ENCODE measurements at regions not wholly inside any gene's neighbourhood (a gene's known extent, or its start where the extent isn't known, plus 50 kb on each side); places are given as distances from the start of the nearest gene placed in this dataset.

DNA sequence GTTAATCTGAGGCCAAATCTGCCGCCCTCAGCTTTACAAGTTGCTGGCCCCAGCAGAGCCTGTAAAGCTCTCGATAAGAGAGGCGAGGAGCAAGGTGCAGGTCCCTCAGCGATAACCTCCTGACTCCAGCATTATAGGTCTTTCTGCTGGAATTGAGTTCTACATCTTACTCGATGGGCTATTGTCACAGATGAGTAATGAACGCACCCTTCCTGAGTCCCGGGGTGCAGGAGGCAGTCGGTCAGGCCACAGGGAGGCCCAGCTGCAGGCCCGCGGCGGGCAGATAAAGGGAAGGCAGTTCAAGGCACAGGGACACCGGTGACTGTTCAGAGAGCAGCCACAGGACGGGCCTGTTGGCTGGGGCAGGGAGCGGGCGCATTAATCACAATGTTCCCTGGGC is 157.6 kb upstream of the OBI1 start:
- TF ChIP-seq, protein P1, sequence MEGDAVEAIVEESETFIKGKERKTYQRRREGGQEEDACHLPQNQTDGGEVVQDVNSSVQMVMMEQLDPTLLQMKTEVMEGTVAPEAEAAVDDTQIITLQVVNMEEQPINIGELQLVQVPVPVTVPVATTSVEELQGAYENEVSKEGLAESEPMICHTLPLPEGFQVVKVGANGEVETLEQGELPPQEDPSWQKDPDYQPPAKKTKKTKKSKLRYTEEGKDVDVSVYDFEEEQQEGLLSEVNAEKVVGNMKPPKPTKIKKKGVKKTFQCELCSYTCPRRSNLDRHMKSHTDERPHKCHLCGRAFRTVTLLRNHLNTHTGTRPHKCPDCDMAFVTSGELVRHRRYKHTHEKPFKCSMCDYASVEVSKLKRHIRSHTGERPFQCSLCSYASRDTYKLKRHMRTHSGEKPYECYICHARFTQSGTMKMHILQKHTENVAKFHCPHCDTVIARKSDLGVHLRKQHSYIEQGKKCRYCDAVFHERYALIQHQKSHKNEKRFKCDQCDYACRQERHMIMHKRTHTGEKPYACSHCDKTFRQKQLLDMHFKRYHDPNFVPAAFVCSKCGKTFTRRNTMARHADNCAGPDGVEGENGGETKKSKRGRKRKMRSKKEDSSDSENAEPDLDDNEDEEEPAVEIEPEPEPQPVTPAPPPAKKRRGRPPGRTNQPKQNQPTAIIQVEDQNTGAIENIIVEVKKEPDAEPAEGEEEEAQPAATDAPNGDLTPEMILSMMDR (IDR thresholded peaks at IDR 0.05; ENCODE audit: insufficient read depth, low read length, severe bottlenecking), result no peak
- FAIRE-seq (no peak), DNase-seq (ENCODE audit: low read depth) (no peak)
- no peaks in the 10 kb centered on the region for H3K27me3 ChIP-seq (ENCODE audit: control insufficient read depth, insufficient read depth, low read length)
- no peak overlapping the region for H3K4me3 ChIP-seq (ENCODE audit: low read depth, low read length)
- H3K36me3 ChIP-seq (ENCODE audit: control insufficient read depth, insufficient read depth, low read length), result no peaks in the 10 kb centered on the region

DNA sequence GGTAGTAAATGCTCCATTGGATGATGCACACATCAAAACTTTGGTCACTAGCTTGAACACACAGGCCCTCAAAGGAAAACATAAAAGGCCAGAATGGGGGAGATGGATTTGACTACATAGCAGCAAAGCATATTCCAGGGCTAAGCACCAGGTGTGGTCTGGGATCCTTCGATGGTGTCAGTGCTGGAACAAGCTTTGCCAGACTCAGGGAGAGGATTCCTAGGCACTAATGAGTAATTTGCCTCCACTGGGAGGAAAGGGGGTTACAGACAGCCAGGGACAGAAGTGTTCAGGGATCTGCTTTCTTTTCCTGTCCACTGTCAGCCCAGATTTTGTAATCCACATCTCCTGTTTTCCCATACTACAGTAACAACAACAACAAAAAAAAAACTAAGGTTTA is 157.2 kb upstream of the OBI1 start:
- no peak for FAIRE-seq
- H3K36me3 ChIP-seq (ENCODE audit: control insufficient read depth, insufficient read depth, low read length), result no peaks in the 10 kb centered on the region
- H3K4me3 ChIP-seq (ENCODE audit: low read depth, low read length), result no peak overlapping the region
- TF ChIP-seq, protein P1 (IDR thresholded peaks at IDR 0.05; ENCODE audit: insufficient read depth, low read length, severe bottlenecking), result no peak
- DNase-seq (ENCODE audit: low read depth), result no peak
- no peaks in the 10 kb centered on the region for H3K27me3 ChIP-seq (ENCODE audit: control insufficient read depth, insufficient read depth, low read length)

DNA sequence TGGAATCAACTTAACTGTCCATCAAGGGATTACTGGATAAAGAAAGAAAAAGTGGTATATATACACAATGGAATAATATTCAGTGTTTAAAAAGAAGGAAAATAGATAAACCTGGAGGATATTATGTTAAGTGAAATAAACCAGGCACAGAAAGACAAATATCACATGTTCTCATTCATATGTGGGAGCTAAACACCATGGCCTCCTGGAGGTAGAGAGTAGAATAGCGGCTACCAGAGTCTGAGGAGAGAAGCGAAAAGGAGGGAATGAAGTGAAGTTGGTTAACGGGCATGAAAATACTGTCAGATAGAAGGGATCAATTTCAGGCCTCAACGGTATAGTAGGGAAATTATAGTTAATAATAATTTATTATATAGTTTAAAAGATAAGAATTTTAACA is 147.5 kb upstream of the OBI1 start:
- Histone ChIP-seq H3K36me3 (ENCODE audit: control insufficient read depth, insufficient read depth, low read length) (no peaks in the 10 kb centered on the region), H3K27me3 (ENCODE audit: control insufficient read depth, insufficient read depth, low read length) (no peaks in the 10 kb centered on the region), H3K4me3 (ENCODE audit: low read depth, low read length) (no peak overlapping the region)
- TF ChIP-seq, protein P1 (IDR thresholded peaks at IDR 0.05; ENCODE audit: insufficient read depth, low read length, severe bottlenecking), result no peak
- no peak for FAIRE-seq
- DNase-seq (ENCODE audit: low read depth), result no peak

DNA sequence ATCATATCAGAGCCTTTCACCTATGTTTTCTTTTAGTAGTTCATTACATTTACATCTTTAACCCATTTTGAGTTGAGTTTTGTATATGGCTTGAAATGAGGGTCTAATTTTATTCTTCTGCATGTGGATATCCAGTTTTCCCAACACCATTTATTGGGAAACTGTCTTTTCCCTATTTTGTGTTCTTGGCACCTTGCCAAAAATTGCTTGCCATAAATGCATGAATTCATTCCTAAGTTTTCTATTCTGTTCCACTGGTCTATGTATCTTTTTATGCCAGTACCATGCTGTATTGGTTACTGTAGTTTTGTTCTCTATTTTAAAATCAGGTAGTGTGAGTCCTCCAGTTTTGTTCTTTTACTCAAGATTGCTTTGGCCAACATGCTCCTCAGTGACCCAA is 144.0 kb upstream of the OBI1 start:
- Histone ChIP-seq H3K36me3 (ENCODE audit: control insufficient read depth, insufficient read depth, low read length) (no peaks in the 10 kb centered on the region), H3K4me3 (ENCODE audit: low read depth, low read length) (no peak overlapping the region), H3K27me3 (ENCODE audit: control insufficient read depth, insufficient read depth, low read length) (no peaks in the 10 kb centered on the region)
- FAIRE-seq (no peak), DNase-seq (ENCODE audit: low read depth) (no peak)
- TF ChIP-seq, protein P1 (IDR thresholded peaks at IDR 0.05; ENCODE audit: insufficient read depth, low read length, severe bottlenecking), result no peak

DNA sequence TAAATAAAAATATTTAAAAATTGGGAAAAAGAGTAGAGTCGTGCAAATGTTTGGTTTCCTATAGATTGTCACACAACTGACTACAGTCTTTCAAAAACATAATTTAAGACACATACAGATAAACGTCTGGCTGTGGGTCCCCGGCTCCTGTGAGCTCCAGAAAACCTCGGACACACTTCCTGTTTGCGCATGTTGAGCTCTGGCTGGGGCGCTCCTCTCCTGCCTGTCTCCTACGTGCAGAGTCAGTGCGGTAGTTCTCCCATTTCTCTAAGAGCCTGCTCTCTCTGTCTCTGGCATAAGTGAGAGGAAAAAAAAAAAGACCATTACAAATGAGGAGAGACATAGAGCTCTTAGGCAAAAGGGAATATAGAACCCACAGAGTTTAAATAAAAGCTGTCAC is 128.2 kb upstream of the OBI1 start:
- H3K27me3 ChIP-seq (ENCODE audit: control insufficient read depth, insufficient read depth, low read length), result no peaks in the 10 kb centered on the region
- no peak for FAIRE-seq
- TF ChIP-seq, protein P1 (IDR thresholded peaks at IDR 0.05; ENCODE audit: insufficient read depth, low read length, severe bottlenecking), result no peak
- no peak overlapping the region for H3K4me3 ChIP-seq (ENCODE audit: low read depth, low read length)
- DNase-seq (ENCODE audit: low read depth), result no peak
- no peaks in the 10 kb centered on the region for H3K36me3 ChIP-seq (ENCODE audit: control insufficient read depth, insufficient read depth, low read length)

DNA sequence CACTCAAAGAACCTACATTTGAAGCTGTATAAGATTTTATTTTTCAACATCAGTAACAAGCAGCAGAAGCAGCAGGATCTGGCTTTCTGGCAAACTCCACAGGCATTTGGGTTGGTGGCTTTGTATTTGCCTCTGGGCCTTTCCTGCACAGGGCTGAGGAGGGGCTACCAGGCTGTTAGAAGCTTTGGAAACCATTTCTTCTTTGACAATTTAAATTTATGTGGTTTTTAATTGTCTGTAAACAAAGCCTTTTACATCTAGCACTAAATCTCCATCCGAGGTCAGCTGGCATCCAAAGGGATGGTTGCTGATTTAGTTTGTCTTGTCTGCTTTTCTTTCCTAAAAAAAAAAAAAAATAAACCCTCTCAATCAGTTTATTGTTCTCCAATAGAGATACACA is 127.5 kb upstream of the OBI1 start:
- DNase-seq (ENCODE audit: low read depth) (no peak), FAIRE-seq (no peak)
- H3K27me3 ChIP-seq (ENCODE audit: control insufficient read depth, insufficient read depth, low read length), result no peaks in the 10 kb centered on the region
- no peak overlapping the region for H3K4me3 ChIP-seq (ENCODE audit: low read depth, low read length)
- TF ChIP-seq, protein P1 (IDR thresholded peaks at IDR 0.05; ENCODE audit: insufficient read depth, low read length, severe bottlenecking), result no peak
- H3K36me3 ChIP-seq (ENCODE audit: control insufficient read depth, insufficient read depth, low read length), result no peaks in the 10 kb centered on the region

Measured in bronchial epithelial cell (primary cell).